ENCODE measurements at regions not wholly inside any gene's neighbourhood (a gene's known extent, or its start where the extent isn't known, plus 50 kb on each side); places are given as distances from the start of the nearest gene placed in this dataset.

DNA sequence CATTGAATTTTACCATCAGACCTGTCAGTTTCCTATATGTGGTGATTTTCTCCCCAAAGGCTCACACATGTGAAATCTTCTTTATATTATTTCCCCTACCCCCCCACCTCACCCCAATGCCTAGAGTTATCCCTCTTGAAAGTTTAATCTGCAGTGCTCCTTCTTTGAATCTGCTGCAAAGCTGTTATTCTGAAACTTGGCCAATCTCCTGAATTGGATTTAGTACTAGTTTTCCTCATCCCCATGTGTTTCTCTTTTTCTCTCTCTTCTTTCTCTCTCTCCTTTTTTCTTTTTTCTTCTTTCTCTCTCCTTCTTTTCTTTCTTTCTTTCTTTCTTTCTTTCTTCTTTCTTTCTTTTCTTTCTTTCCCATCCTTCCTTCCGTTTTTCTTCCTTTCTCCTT lies 886.2 kb downstream of the TYW1 start:
- Histone ChIP-seq H3K9ac (ENCODE audit: low read length) (no peak overlapping the region), H3K4me3 (ENCODE audit: low read length) (no peak overlapping the region), H4K20me1 (ENCODE audit: insufficient read depth, low read length) (no peaks in the 10 kb centered on the region), H3K9me3 (replicated peaks; ENCODE audit: insufficient read depth, low read length) (no peaks in the 10 kb centered on the region), H2AFZ (ENCODE audit: low read length) (no peak overlapping the region), H3K4me1 (ENCODE audit: low read length) (no peaks in the 10 kb centered on the region), H3K36me3 (replicated peaks; ENCODE audit: insufficient read depth, low read length) (no peaks in the 10 kb centered on the region), H3K27ac (ENCODE audit: low read length) (no peak overlapping the region), H3K4me2 (ENCODE audit: low read depth, low read length) (no peak overlapping the region), H3K79me2 (ENCODE audit: low read length) (no peaks in the 10 kb centered on the region), H3K9me2 (replicated peaks; ENCODE audit: insufficient read depth, low read length) (no peaks in the 10 kb centered on the region), H3K27me3 (replicated peaks; ENCODE audit: insufficient read depth, low read length) (no peaks in the 10 kb centered on the region), H3F3A (ENCODE audit: insufficient read depth, low read length) (no peaks in the 10 kb centered on the region)
- TF ChIP-seq EZH2 (optimal IDR thresholded peaks at IDR 0.05; ENCODE audit: low read depth, low read length) (no peak), EZH2phosphoT487 (IDR thresholded peaks at IDR 0.05; ENCODE audit: low read length) (no peak)
- TF ChIP-seq, protein P1, sequence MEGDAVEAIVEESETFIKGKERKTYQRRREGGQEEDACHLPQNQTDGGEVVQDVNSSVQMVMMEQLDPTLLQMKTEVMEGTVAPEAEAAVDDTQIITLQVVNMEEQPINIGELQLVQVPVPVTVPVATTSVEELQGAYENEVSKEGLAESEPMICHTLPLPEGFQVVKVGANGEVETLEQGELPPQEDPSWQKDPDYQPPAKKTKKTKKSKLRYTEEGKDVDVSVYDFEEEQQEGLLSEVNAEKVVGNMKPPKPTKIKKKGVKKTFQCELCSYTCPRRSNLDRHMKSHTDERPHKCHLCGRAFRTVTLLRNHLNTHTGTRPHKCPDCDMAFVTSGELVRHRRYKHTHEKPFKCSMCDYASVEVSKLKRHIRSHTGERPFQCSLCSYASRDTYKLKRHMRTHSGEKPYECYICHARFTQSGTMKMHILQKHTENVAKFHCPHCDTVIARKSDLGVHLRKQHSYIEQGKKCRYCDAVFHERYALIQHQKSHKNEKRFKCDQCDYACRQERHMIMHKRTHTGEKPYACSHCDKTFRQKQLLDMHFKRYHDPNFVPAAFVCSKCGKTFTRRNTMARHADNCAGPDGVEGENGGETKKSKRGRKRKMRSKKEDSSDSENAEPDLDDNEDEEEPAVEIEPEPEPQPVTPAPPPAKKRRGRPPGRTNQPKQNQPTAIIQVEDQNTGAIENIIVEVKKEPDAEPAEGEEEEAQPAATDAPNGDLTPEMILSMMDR (IDR thresholded peaks at IDR 0.05; ENCODE audit: low read length): no peak
- no peak for DNase-seq

DNA sequence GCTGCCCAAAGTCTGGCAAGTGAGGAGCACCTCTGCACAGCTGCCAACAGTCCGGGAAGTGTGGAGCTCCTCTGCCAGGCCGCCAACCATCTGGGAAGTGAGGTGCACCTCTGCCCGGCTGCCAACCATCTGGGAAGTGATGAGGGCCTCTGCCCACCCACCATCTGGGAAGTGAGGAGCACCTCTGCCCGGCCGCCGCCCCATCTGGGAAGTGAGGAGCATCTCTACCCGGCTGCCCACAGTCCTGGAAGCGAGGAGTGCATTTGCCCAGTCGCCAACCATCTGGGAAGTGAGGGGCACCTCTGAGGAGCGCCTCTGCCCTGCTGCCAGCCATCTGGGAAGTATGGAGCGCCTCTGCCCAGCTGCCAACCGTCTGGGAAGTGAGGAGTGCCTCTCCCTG lies 893.7 kb downstream of the TYW1 start:
- H3K27ac ChIP-seq (ENCODE audit: low read length): no peak overlapping the region
- no peak overlapping the region for H3K4me3 ChIP-seq (ENCODE audit: low read length)
- H3K36me3 ChIP-seq (replicated peaks; ENCODE audit: insufficient read depth, low read length): no peaks in the 10 kb centered on the region
- H3K9me2 ChIP-seq (replicated peaks; ENCODE audit: insufficient read depth, low read length): no peaks in the 10 kb centered on the region
- H3K9me3 ChIP-seq (replicated peaks; ENCODE audit: insufficient read depth, low read length): no peaks in the 10 kb centered on the region
- H3K9ac ChIP-seq (ENCODE audit: low read length): no peak overlapping the region
- no peak overlapping the region for H2AFZ ChIP-seq (ENCODE audit: low read length)
- H3K79me2 ChIP-seq (ENCODE audit: low read length): no peaks in the 10 kb centered on the region
- no peaks in the 10 kb centered on the region for H3K4me1 ChIP-seq (ENCODE audit: low read length)
- DNase-seq: no peak
- no peaks in the 10 kb centered on the region for H3K27me3 ChIP-seq (replicated peaks; ENCODE audit: insufficient read depth, low read length)
- no peaks in the 10 kb centered on the region for H4K20me1 ChIP-seq (ENCODE audit: insufficient read depth, low read length)
- H3F3A ChIP-seq (ENCODE audit: insufficient read depth, low read length): no peaks in the 10 kb centered on the region
- no peak overlapping the region for H3K4me2 ChIP-seq (ENCODE audit: low read depth, low read length)
- TF ChIP-seq EZH2phosphoT487 (IDR thresholded peaks at IDR 0.05; ENCODE audit: low read length) (no peak), EZH2 (optimal IDR thresholded peaks at IDR 0.05; ENCODE audit: low read depth, low read length) (no peak)
- TF ChIP-seq, protein P1 (IDR thresholded peaks at IDR 0.05; ENCODE audit: low read length): no peak

DNA sequence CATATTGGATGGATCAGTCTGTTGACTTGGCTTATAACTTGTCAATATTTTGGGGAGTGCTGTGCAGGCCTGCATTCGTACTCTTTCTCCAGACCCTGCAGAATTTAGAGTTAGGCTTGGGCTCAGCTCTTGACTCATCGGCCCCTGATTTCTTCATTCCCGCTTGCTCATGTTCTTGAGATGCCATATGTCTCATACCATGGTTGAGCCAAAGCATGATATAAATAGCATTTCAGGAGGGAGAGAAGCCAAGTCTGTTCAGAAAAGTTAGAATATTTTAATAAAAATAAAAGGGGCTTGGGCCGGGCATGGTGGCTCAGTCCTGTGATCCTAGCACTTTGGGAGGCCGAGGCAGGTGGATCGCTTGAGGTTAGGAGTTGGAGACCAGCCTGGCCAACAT lies 898.1 kb downstream of the TYW1 start:
- Histone ChIP-seq H3K9me3 (replicated peaks; ENCODE audit: insufficient read depth, low read length) (no peaks in the 10 kb centered on the region), H3K4me2 (ENCODE audit: low read depth, low read length) (no peak overlapping the region), H3K36me3 (replicated peaks; ENCODE audit: insufficient read depth, low read length) (no peaks in the 10 kb centered on the region), H3K4me1 (ENCODE audit: low read length) (no peaks in the 10 kb centered on the region), H3K27me3 (replicated peaks; ENCODE audit: insufficient read depth, low read length) (no peaks in the 10 kb centered on the region), H3K27ac (ENCODE audit: low read length) (no peak overlapping the region), H3K9me2 (replicated peaks; ENCODE audit: insufficient read depth, low read length) (no peaks in the 10 kb centered on the region), H3K4me3 (ENCODE audit: low read length) (no peak overlapping the region), H2AFZ (ENCODE audit: low read length) (no peak overlapping the region), H3K9ac (ENCODE audit: low read length) (no peak overlapping the region), H4K20me1 (ENCODE audit: insufficient read depth, low read length) (no peaks in the 10 kb centered on the region), H3F3A (ENCODE audit: insufficient read depth, low read length) (no peaks in the 10 kb centered on the region), H3K79me2 (ENCODE audit: low read length) (no peaks in the 10 kb centered on the region)
- no peak for DNase-seq
- TF ChIP-seq, protein P1 (IDR thresholded peaks at IDR 0.05; ENCODE audit: low read length): no peak
- TF ChIP-seq EZH2 (optimal IDR thresholded peaks at IDR 0.05; ENCODE audit: low read depth, low read length) (no peak), EZH2phosphoT487 (IDR thresholded peaks at IDR 0.05; ENCODE audit: low read length) (no peak)
